Testis (tissue), 2 donors: ENCODE measurements at regions not wholly inside any gene's neighbourhood (a gene's known extent, or its start where the extent isn't known, plus 50 kb on each side); places are given as distances from the start of the nearest gene placed in this dataset.
A peak's percentile ranks its signal among the peaks of the same experiment; 100 is the strongest.
"Not testable (repeated sequence)": the region's sequence is repeated elsewhere in the genome, so short reads cannot be mapped to it uniquely, and the experiment has no call there.

ENCODE experiments used
- DNase-seq: peaks from one replicate; pipeline ENCODE4 v3.0.0-alpha.2; 2019
- H3K27ac ChIP-seq, 2 donors: fragments of 200-600 bp; sonication (generic); one replicate each; pipeline ENCODE4 v1.5.1; 2019
- H3K27me3 ChIP-seq: fragments of 200-600 bp; sonication (generic); one replicate; pipeline ENCODE4 v1.5.1; 2019
- H3K36me3 ChIP-seq: fragments of 200-600 bp; sonication (generic); one replicate; pipeline ENCODE4 v1.5.1; 2017; ENCODE audit warnings: low read depth; ENCODE audit errors: missing control alignments
- H3K4me1 ChIP-seq: fragments of 200-600 bp; sonication (generic); one replicate; pipeline ENCODE4 v1.5.1; 2019
- H3K4me3 ChIP-seq, 2 donors: fragments of 200-600 bp; sonication (generic); one replicate each; pipeline ENCODE4 v1.5.1; 2017 to 2019
- H3K9me3 ChIP-seq: fragments of 200-600 bp; sonication (generic); one replicate; pipeline ENCODE4 v1.5.1; 2017
- CTCF ChIP-seq, 3 experiments: fragments of 450-650 bp in 2 of 3; fragments of 200-600 bp in 1 of 3; sonication (generic) in 1 of 3; IDR thresholded peaks; one replicate each; pipeline ENCODE4 v1.5.1; 2016 to 2019; ENCODE audit warnings: antibody characterized with exemption in 3 of 3, mild to moderate bottlenecking in 2 of 3, moderate library complexity in 1 of 3
- WGBS, 2 donors: methylation state at CpG; one replicate each; pipeline ENCODE4 v1.1.5; 2018; 5-methylcytosine and 5-hydroxymethylcytosine counted together
- intact Hi-C: fragments of 100-400 bp; cut with DNase I; formaldehyde crosslinking; loops from one replicate; pipeline ENCODE4 v1.15.1; 2023; ENCODE audit warnings: low total_unique reads
- small RNA-seq, 2 donors: library from RNA; depleted of rRNA; stranded (forward); fragments of <200 nt; gene quantifications; one replicate each; pipeline ENCODE3, GENCODE V24; 2016

GRCh38 chr21:9070703-9071102 lies 1450.7 kb upstream of the TPTE start:
- DNase-seq, intact Hi-C loops, H3K4me1 ChIP-seq, H3K27me3 ChIP-seq, H3K27ac ChIP-seq, H3K36me3 ChIP-seq, H3K4me3 ChIP-seq, H3K9me3 ChIP-seq: not testable (repeated sequence)
- WGBS, 2 donors: 45% methylated on average over 6 of the region's 23 CpGs; no CpG with 5 or more reads in 1 of the 2 donors
- peak in 1 of 3 experiments; percentile 41 for TF ChIP-seq CTCF (IDR thresholded peaks at IDR 0.05)

DNA sequence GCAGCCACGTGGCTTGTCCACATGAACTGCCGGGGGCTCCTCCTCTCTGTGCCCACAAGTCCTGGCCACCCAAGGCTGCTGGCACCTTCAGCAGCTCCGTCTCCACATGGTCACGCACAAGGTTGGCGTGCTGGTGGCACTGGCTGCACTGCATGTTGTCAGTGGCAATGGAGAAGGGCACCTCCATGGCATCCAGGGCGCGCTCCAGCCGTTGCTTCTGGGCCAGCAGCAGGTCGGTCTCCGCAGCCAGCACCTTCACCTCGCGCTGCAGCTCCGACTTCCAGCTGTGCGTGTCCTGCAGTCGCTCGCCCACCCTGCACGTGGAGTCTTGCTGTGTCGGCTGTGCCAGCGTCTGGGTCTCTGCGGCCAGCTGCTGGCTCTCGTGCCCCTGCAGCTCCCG lies 1448.4 kb upstream of the TPTE start:
- H3K4me3 ChIP-seq, H3K27me3 ChIP-seq, H3K9me3 ChIP-seq, H3K36me3 ChIP-seq, intact Hi-C loops, H3K27ac ChIP-seq, DNase-seq, H3K4me1 ChIP-seq: not testable (repeated sequence)
- WGBS, 2 donors: 49 to 77% methylated on average over 6 to 16 of the region's 22 CpGs

DNA sequence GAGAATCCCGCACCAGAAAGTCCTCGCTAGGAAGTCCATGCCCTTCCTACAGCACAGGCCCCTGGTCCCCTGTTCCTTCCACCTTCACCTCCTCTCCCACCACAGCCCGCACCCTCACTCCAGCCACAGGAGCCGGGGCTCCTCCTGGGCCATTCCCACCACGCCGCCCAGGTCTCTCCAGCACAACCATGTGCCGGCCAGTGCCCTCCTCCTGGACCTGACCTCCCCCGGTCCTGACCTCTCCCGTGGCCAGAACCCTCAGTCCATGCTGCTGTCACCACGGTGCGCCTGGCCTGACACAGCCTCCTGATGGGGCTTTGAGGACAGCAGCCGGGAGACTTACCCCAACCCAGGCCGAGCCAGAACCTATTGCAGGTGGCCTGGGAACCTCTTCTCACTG lies 1446.6 kb upstream of the TPTE start:
- H3K36me3 ChIP-seq, H3K9me3 ChIP-seq, H3K4me3 ChIP-seq, H3K27me3 ChIP-seq, H3K4me1 ChIP-seq, DNase-seq, intact Hi-C loops, H3K27ac ChIP-seq: not testable (repeated sequence)
- 68% methylated on average over 11 of the region's 13 CpGs; no CpG with 5 or more reads in 1 of the 2 donors for WGBS, 2 donors

- H3K4me1 ChIP-seq, DNase-seq, H3K27me3 ChIP-seq, intact Hi-C loops, H3K27ac ChIP-seq, H3K4me3 ChIP-seq, H3K36me3 ChIP-seq, H3K9me3 ChIP-seq: not testable (repeated sequence)
- WGBS, 2 donors: 67% methylated on average over 26 of the region's 37 CpGs; no CpG with 5 or more reads in 1 of the 2 donors
Measured at GRCh38 chr21:9083091-9083826, 1438.1 kb upstream of the TPTE start.

DNA sequence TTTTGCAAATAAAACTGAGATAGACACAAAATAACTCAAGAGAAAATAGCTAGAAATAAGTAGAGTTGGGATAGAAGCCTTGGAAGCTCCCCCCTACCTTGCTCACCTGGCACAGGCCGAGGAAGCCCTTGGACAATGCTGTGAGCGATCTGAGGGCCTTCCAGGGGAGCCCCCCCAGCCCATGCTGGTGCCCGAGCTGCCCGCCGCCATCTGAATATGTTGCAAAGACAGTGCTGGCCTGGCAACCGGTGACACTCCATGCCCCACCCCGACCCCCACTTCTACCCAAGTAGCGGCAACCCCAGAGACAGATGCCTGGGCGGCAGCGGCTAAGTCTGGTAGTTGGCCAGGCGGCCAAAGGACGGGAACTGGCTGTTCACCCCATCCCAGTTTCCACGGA lies 1435.1 kb upstream of the TPTE start:
- H3K9me3 ChIP-seq, H3K27ac ChIP-seq, intact Hi-C loops, H3K27me3 ChIP-seq, H3K36me3 ChIP-seq, DNase-seq, H3K4me1 ChIP-seq, H3K4me3 ChIP-seq: not testable (repeated sequence)
- 69% methylated on average over 13 of the region's 13 CpGs; no CpG with 5 or more reads in 1 of the 2 donors for WGBS, 2 donors

GRCh38 chr21:9087816-9088215 lies 1433.6 kb upstream of the TPTE start:
- H3K4me3 ChIP-seq, H3K36me3 ChIP-seq, DNase-seq, H3K4me1 ChIP-seq, H3K27ac ChIP-seq, H3K27me3 ChIP-seq, intact Hi-C loops, H3K9me3 ChIP-seq: not testable (repeated sequence)
- WGBS, 2 donors: 67 to 70% methylated on average over 16 to 30 of the region's 30 CpGs

DNA sequence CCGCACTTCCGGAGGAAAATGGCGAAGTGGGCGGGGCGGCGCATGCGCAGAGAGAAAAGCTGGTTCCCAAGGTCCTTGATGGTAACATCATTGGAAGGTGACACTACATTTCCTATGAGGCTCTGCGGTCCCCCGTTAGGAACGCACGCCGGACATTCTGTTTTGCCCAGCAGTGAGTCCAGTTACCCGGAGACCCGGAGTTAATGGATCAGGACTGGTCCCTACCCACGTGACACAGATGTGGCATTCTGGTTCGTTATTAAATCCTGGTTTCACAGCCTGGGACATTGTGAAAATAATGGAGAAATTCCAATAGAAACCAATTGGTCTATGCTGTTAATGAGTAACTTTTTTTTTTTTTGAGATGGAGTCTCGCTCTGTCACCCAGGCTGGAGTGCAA lies 1391.6 kb upstream of the TPTE start:
- H3K9me3 ChIP-seq, H3K27ac ChIP-seq, intact Hi-C loops, H3K4me3 ChIP-seq, H3K36me3 ChIP-seq, DNase-seq, H3K27me3 ChIP-seq, H3K4me1 ChIP-seq: not testable (repeated sequence)
- 57% methylated on average over 17 of the region's 17 CpGs; no CpG with 5 or more reads in 1 of the 2 donors for WGBS, 2 donors

GRCh38 chr21:9130817-9131216 lies 1390.6 kb upstream of the TPTE start:
- DNase-seq, H3K36me3 ChIP-seq, intact Hi-C loops, H3K27ac ChIP-seq, H3K27me3 ChIP-seq, H3K4me3 ChIP-seq, H3K9me3 ChIP-seq, H3K4me1 ChIP-seq: not testable (repeated sequence)
- 61% methylated on average over 5 of the region's 6 CpGs; no CpG with 5 or more reads in 1 of the 2 donors for WGBS, 2 donors

Small RNA genes in the stretch of these regions (small RNA-seq; reads per million reads assigned to genes)
- gene CR392039.1: 0 reads per million in 2 donors
